Hippocampal formation (tissue), 2 donors: ENCODE measurements at regions not wholly inside any gene's neighbourhood (a gene's known extent, or its start where the extent isn't known, plus 50 kb on each side); places are given as distances from the start of the nearest gene placed in this dataset.
A peak's percentile ranks its signal among the peaks of the same experiment; 100 is the strongest.
"Not testable (repeated sequence)": the region's sequence is repeated elsewhere in the genome, so short reads cannot be mapped to it uniquely, and the experiment has no call there.

Source experiments
- DNase-seq, 2 donors: peaks; one replicate each; lab custom pipeline; 2025; lab: John Stamatoyannopoulos, UW

DNA sequence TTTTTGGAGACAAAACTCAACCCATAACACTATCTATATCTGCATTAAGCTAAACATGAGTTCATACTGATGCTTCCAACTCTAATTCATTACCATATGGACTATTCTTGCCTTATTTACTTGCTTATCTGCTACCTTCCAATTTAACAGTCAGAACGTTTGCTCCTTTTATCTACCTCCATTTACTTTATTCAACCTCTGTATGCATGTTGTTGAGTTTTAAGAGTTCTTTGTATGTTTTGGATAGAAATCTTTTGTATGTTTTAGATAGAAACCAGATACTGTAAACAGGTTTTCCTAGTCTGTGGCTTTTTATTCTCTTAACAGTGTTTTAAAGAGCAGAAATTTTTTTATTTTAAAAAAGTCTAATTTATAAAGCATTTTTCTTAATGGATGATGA lies 542.2 kb upstream of the NDST4 start:
- DNase-seq: no peak

DNA sequence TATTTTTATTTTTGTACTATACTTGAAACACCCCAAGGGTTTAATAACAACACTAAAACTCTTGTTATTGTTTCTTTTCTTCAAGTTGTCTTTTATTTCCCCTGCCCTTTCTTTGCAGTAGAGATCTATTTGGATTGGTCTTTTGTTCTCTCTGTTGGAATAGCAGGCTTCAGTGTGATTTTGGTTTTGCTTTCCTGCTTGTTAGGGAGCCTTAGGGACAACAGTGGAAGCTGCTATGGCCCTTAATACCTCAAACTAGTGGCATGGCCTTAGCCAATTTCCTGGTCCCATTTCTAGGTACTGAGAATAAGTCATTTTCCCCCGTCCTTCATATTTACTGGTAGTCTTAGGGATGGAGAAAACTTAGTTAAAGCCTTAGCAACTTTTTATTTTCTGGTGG lies 535.4 kb upstream of the NDST4 start:
- DNase-seq: no peak

DNA sequence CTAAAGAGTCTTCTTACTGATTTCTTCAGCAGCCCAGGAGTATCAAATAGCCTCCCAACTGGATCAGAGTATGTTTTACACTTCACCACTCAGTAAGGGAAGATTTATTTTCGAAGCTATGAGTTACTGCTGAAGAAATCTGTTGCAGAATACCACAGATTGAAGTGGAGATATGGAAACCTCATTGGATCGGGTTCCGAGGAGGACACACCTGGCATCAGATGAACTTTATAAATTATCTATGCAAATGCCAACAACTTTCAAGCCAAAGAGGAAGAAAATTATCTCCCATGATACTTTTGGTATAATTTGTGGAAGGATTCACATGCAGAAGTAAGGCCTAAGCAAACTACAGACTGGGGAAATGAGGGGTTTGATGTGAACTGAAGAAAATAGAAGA lies 515.9 kb upstream of the NDST4 start:
- DNase-seq: no peak

DNA sequence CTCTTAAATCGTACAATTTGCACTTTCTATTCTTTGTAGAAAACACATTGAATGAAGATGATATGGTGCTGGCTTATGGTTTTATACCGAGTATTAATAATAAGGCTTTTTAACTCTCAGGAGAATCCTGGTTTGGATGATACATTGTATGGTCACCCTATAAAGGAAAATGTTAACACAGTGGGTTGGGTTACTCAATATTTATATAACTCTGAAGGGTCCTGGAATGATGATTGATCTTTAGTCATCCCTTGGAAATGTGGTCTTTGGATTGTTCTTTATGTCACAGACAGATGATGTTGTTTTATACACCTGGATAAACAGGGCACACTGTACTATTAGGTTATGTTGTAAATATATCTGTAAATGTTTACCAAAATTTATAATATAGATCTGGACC lies 496.2 kb upstream of the NDST4 start:
- no peak for DNase-seq

DNA sequence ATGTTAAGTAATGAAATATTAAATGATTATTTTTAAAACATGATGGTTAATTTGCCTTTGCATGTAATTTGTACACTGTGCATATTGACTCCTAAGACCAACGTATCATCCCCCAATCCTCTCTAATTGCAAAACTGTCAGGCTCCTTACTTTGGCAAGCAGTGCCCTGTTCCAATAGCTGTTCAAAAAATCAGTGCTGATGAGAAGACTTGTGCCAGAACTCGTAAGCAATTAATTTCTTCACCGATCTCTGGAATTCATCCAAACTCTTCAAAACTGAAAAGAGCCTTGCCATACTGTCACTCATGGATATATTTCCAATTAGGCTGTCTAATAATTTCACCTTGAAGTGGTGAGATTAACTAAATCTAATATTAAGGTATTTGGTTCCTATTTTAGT lies 493.9 kb upstream of the NDST4 start:
- DNase-seq: no peak

DNA sequence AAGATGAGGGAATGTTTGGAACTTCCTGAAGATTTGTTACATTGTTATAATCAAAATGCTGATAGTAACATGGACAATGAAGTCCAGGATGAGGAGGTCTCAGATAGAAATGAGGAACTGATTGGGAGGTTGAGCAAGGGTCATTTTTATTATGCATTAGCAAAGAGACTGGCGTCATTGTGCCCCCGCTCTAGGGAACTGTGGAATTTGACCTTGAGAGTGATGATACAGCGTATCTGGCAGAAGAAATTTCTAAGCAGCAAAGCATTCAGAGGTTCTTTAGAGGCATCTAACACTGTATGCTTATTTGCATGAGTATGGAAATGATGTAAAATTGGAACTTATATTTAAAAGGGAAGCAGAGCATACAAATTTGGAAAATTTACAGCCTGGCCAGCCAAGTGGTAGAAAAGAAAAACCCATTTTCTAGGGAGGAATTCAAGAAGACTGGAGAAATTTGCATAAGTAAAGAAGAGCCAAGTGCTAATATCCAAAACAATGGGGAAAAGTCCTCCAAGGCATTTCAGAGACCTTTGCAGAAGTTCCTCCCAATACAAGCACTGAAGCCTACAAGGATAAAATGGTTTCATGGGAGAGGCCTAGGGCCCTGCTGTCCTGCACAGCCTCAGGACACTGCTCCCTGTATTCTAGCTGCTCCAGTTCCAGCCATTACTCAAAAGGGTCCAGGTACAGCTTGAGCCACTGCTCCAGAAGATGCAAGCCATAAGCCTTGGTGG lies 483.0 kb upstream of the NDST4 start:
- no peak for DNase-seq

DNA sequence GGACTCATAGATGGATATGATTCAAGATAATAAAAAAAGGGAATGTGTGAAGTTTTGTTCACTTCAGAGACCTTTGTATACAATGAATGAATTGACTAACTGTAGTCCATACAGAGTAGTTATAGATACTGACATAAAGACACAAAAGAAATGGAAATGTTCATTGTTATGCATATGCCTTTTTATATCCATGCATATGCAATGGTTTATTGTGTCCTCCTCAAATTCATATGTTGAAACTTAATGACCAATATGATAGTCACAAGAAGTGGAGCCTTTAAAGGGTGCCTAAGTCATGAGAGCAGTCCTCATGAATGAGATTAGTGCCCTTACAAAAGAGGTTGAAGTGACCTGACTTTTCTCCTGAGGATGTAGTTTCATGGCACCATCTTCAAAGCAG lies 467.5 kb upstream of the NDST4 start:
- DNase-seq: no peak

DNA sequence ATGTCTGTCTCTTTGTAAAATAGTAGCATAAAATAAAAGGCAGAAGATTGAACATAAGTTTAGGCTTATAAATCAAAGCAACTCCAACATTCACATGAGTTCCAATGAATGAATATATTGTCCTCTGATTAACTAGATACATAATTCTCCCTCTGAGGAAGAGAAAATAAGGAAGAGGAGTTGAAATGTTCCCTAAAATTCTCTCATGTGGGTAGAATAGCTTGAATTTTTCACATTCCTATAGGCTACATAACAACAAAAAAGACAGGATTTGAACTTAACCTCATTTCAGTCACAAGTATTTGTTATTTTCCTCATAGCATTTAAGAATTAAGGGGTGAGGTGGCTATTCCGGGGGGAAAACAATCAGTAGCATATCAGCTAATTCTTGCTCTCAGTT lies 462.4 kb upstream of the NDST4 start:
- no peak for DNase-seq

DNA sequence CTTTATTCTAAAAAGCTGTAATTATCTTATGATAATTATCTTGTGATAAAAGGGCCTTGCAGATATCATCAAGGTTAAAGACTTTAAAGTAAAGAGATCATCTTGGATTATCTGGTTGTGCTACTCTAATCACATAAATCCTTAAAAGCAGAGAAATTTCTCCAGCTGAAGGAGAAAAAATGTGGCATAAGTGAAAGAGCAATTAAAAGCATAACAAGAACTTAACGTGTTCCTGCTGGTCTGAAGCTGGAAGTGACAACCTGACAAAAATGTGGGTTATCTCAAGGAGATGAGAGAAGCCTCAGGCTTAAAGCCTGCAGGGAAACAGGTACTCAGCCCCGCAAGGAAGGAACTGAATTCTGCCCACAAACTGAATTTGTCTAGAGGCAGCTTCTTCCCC lies 449.1 kb upstream of the NDST4 start:
- DNase-seq: no peak

DNA sequence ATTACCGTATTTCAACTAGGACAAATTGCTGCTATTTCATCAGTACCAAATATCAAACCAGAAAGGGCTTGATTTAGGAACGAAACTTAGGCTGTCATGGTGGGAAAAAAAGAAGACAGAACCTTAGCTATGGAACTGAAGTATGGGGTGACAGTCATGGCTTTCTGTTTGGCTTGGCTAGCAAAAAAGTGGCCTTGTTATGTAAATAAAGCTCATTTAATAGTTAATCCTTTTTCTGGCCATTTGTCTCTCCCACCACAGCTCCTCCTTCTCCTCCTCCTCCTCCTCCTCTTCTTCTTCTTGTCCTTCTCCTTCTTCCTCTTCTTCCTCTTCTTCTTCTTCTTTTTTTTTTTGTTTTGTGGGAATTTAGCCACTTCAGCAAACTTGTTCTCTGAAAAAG lies 434.7 kb upstream of the NDST4 start:
- no peak for DNase-seq

DNA sequence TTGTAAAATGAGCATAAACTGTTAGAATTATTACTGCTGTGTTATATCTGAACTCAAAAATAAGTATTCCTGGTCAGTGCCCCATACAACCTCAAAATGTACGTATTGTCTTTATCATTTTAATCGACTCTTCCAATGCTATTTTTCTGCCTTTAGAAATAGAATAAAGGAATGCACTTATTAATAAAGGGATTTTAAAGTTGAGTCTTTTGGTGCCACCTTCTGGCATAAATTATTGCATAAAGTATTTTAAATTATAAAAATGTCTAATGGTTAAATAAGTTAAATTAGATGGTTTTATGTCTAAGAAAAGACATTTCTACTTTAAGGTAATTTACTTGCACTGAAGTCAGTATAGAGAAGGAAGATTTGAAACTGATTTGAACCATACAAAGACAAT lies 424.0 kb upstream of the NDST4 start:
- DNase-seq: peak in 1 of 2 donors; percentile 3

DNA sequence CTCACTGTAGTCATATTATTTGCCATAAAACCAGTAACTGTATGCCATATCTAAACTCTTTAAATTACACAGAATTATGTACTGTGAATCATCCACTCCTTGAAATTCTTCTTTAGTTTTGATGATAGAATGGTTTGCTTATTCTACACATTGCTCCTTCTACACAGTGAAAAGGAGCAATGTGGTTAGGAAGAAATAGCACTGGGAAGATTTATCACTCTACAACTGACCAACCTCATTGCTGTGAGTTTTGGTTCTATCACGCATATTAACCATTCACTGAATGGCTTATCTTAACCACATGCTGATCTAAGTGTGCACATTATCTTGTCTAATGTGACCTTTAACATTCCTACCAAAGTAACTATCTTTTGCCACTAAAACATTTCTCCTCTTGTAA lies 415.7 kb upstream of the NDST4 start:
- DNase-seq: no peak

DNA sequence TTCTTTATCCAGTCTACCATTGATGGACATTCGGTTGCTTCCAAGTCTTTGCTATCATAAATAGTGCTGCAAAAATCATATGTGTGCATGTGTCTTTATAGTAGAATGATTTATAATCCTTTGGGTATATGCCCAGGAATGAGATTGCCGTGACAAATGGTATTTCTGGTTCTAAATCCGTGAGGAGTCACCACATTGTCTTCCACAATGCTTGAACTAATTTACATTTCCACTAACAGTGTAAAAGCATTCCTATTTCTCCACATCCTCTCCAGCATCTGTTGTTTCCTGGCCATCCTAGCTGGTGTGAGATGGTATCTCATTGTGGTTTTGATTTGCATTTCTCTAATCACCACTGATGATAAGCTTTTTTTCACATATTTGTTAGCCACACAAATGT lies 406.1 kb upstream of the NDST4 start:
- not testable (repeated sequence) for DNase-seq

DNA sequence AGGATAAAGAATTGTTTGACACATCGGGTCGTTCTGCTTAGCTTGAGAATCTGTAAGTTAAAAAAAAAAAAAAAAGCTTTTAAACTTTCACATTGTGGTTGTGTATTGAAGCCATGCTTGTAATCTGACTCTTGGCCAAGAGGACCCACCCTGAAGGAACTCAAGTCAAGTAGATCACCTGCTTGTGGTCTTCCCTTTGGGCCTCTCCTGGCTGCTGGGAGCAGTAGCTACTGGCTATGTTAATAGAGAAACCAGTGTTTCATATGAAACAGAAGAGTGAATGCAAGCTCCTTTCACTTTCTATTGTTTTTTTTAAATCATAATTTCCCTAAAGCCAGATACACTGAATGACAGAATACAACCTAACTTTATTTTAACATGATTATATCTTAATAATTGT lies 402.4 kb upstream of the NDST4 start:
- DNase-seq: no peak

DNA sequence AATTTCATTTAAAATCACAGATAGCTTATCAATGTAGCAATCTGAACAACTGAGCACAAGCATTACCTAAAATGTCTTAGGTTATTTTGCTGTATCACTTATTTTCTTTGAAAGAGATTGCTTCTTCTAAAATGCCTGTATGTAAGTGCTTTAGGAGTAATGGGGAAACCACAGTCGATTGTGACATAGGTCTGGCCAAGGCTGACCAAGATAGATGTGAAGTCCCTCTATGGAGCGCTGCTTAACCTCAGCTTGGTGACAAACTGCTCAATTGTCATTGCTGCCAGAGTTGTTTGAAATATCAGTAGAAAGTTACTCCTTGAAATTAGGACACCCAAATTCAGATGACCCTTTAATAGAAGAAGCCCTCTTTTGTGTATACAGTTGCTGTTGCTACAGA lies 401.9 kb upstream of the NDST4 start:
- DNase-seq: no peak

DNA sequence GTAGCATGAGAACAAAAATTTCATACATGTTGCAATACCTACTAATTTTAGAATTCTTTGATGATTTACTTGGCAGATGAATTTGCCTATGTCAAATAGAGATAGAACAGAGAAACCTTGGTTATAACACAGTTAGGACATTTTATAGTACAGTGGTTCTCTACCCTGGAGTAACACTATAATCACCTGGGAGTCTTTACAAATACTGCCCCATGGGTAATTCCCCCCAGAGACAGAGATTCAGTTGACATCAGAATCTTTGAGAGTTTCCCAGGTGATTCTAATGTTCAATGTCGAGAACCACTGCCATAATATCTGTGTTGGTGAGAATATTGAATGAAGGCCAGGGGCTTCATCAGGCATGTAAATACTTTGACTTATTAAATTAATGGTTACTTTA lies 401.3 kb upstream of the NDST4 start:
- DNase-seq: no peak

DNA sequence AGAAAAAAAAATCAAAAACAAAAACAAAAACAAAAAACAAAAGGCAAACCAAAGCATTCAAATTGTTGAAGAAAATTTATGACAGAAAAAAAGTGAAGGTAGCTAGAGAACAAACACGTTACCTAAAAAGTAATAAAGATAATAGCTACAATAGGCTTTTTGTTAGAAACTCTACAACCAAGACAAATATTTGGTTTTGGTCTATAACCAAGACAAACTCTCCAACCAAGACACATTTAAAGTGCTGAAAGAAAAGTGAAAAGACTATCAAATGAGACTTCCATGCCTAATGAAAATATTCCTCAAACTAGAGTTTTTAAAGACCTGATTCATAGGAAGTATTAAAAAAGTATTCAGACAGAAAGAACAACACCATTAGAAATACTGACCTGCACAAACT lies 391.9 kb upstream of the NDST4 start:
- DNase-seq: no peak

DNA sequence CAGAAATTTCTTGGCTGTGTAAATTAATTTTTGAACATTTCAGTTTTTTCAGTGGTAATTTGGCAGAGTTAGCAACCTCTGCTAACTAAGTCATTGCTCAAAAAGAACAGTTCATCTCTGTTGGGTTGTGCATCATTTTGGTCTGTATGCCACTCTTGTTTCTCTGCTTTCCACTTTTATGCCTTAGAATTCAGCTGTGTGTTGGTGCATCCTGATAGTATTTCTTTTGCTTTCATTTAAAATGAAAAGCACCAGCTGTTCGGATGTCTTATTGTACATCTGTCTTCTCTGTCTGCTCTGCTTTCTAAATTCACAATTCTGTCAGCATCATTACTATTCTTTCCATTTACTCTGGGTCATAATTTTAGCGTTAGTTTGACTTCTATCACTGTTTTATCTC lies 388.2 kb upstream of the NDST4 start:
- DNase-seq: no peak

DNA sequence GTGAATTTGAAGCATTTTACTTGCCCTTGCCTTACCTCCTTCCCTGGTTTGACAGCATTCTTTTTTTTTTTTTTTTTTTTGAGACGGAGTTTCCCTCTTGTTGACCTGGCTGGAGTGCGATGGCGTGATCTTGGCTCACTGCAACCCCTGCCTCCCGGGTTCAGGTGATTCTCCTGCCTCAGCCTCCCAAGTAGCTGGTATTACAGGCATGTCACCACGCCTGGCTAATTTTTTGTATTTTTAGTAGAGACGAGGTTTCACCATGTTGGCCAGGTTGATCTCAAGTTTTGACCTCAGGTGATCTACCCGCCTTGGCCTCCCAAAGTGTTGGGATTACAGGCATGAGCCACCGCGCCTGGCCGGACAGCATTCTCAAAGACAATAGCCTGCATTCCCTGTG lies 380.4 kb upstream of the NDST4 start:
- DNase-seq: not testable (repeated sequence)

DNA sequence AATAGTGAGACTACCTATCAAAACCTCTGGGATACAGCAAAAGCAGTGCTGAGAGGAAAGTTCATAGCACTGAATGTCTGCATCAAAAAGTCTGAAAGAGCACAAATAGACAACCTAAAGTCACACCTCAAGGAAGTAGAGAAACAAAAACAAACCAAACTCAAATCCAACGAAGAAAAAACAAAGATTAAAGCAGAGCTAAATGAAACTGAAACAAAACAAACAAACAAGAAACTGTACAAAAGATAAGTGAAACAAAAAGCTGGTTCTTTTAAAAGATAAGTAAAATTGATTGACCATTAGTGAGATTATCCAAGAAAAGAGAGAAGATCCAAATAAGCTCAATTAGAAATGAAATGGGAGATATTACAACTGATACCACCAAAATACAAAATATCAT lies 378.3 kb upstream of the NDST4 start:
- no peak for DNase-seq

DNA sequence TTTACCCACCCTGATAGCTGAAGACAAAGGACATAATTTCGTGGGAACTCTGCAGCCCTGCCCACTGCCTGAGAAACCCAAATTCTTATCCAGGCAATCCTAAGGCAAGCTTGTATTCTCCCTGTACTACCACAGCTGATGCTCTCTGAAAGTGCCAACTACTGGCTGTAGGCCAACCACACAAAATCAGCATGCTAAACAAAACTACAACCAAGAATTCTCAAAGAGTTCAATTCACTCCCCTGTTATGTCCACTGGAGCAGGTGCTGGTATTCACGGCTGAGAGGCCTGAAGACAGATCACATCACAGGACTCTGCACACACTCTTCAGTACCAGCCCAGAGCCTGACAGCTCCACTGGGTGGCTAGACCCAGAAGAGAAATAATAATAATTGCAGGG lies 375.9 kb upstream of the NDST4 start:
- DNase-seq: no peak

DNA sequence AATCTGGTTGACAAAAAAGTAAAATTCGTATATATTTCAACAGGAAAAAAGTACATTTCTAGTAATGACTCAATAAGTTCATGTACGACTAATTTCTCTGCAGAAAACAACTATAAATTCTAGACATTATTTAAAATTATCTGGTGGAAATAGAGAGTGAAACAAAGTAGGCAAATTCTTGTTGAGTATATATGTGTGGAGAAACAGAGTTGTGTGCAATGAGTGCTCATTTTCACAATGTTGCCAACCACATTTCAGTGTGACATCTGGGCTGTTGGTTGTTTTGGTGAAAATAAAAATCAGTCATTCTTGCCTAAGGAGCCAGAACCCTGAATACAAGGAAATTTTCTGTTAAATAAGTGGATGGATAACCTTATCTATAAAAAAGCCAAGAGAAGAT lies 372.0 kb upstream of the NDST4 start:
- no peak for DNase-seq

DNA sequence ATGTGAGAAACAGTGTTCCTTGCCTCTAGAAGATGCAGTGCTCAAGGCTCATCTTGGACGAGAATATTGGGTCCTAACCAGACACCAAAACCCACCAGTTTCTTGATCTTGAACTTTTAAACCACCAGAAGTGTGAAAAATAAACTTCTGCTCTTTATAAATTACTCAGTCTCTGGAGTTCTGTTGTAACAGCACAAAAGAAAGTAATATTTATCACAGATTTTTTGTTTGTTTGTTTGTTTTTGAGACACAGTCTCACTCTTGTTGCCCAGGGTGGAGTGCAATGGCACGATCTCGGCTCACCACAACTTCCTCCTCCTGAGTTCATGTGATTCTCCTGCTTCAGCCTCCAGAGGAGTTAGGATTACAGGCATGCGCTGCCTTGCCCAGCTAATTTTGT lies 371.1 kb upstream of the NDST4 start:
- no peak for DNase-seq

DNA sequence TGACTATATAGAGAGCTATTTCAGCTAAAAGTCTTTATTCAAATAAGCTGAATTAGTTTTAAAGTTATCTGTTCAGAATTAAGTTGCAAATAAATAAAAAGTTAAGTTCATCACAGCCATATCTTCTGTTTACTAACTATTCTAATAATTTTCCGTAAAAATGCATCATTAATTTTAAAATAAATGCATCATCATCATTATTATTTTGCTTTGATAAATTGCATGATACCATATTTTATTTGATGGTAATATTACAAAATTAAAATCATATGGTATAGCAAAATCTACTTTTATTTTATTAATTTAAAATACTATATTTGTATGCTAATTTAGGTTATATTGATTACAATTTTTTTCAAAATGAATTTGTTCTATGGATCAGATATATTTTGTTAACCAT lies 357.3 kb upstream of the NDST4 start:
- DNase-seq: no peak

DNA sequence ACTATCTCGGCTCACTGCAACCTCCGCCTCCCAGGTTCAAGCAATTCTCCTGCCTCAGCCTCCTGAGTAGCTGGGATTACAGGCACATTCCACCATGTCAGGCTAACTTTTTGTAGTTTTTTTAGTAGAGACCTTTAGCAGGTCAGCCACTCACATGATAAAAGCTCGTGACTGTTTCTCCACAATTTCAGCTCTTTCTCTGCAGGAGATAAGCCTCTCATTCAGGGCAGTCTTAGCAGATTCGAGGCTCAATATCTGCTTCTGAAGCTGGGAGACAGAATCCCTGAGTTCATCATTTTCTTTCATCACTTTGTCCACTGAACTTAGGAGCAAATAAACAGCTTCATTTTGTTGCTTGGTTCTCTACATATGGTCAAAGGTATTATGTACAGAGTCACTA lies 345.9 kb upstream of the NDST4 start:
- not testable (repeated sequence) for DNase-seq
